Caki2 (cell line): ENCODE measurements at regions not wholly inside any gene's neighbourhood (a gene's known extent, or its start where the extent isn't known, plus 50 kb on each side); places are given as distances from the start of the nearest gene placed in this dataset.

Experiments used
- DNase-seq: peaks from one replicate; pipeline ENCODE4 v3.0.0-alpha.2; 2015; ENCODE audit warnings: low read depth
- in situ Hi-C: cut with HindIII; loops from 2 replicates; pipeline ENCODE4 v1.10.0; 2016; ENCODE audit warnings: low sequenced_read_pairs, low pct_unique_long_range_greater_than_20kb, mixed read lengths

DNA sequence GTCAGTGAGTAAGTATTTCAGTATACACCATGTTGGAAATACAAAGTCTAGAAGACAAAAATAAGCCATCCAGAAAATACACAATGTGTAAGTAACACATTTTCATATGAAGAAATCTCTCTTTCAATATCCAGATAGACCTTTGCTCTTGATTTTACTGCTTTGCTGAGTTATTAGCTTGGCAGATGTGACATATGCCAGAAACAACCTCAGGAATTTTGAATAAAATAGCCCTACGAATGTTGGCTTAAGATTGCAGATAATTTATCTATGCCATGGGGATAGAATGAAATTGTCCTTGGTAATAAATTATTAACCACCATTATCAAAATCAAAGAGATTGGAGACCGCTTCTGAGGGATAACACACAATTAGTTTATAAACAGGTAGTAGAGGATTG is 1036.9 kb upstream of the EPHA7 start:
- no peak for DNase-seq
- in situ Hi-C loops, result no loop called here

DNA sequence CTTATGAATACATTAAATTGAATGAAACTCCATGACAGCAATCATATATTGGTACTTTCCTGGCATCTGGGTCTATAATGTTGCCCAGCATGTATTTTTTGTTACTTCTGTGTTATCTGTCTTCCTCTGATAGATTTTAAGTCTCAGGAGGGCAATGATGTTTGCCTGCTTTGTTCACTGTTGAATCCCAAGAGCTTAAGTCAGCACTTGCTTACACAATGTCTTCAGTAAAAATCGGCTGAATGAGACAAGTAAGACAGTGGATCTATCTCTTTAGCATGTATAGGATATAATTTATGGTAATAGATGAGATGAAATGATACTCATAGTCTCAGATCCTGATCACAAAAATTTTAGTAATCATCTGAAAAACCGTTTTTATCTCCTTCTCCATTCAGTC is 1034.9 kb upstream of the EPHA7 start:
- DNase-seq, result no peak
- in situ Hi-C loops, result no loop called here

DNA sequence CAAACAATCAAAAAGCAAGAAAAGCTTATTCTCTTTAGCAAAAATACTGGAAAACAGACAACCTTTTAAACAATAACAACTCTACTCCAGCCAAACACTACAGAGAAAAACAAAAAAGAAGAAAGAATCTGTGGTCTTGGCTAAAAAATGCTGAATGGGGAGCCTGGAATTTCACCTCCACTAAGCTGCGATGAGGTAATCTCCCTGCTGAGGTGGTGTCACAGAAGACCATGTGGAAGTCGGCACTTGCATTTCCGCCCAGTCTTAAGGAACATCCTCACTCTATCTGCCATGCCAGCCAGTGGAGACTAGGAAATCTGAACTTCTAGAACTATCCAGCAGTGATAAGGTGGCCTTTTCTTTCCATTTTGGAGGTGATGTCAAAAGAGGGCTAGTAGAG is 1026.8 kb upstream of the EPHA7 start:
- in situ Hi-C loops, result no loop called here
- DNase-seq, result no peak

DNA sequence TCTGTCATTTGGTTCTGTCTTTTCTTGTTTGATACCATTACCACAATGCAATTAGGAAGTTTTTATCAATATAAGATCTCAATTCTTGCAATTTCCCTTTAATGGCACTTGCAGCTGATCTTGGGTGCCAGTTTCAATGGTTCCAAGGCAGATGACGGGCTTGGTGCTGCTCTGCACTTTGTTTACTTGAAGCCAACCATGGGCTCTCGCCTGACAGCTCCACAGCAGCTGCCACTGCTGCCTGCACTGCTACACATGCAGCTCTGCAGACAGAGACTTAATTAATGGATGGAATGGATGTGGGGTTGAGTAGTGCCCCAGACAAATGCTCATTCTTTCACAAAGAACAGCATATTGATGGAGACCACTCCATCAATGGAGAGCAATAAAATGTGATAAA is 1024.3 kb upstream of the EPHA7 start:
- DNase-seq, result no peak
- in situ Hi-C loops, result no loop called here

DNA sequence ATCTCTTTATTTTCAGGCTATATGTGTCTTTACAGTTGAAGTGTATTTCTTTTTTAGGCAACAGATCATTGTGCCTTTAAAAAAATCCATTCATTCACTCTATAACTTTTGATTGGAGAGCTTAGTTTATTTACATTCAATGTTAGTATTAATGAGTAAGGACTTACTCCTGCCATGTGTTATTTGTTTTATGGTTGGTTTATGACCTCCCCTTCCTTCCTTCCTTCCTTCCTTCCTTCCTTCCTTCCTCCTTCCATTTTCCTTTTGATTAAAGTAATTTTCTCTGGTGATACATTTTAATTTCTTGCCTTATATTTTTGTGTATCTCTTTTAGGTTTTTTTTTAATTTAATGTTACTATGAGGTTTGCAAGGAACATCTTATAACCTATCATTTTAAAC is 1005.3 kb upstream of the EPHA7 start:
- in situ Hi-C loops, result no loop called here
- no peak for DNase-seq

DNA sequence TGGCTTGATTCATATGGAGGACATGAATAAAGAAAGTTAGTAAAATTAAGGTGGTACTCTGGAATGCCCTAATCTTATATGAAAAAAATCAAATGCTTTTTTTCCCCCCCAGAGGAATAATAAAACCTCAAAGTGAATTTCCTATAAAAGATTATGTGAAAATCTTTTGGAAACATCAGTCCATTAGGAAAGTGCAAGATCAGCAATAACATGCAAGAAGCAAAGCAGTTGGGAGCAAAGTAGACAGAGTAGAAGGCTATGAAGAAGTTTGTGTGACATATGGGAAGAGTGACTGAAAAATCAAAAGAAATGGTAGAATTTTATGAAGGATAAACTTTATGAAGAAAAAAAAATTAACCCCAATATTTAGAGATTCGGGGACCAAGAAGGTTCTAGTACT is 998.0 kb upstream of the EPHA7 start:
- no peak for DNase-seq
- in situ Hi-C loops, result no loop called here

DNA sequence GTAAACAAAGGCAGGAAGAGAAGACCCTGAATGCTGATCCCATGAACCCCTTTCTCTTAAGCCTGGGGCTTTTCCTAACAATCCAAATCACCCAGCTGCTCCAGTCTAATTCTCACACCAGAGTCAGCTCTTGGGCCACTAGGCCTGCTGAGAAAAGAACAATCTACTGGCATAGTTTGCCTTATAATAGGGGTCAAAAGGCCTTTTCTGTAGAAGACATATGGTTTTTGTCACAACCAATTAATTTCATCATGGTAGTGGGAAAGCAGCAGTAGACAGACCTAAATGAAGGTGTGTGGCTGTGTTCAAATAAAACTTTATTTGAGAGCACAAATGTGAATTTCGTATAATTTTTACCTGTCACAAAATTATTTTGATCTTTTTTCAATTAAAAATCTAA is 994.7 kb upstream of the EPHA7 start:
- in situ Hi-C loops, result no loop called here
- no peak for DNase-seq

- DNase-seq, result no peak
- in situ Hi-C loops, result no loop called here
Measured at GRCh38 chr6:94401311-94401710, 982.0 kb upstream of the EPHA7 start.

DNA sequence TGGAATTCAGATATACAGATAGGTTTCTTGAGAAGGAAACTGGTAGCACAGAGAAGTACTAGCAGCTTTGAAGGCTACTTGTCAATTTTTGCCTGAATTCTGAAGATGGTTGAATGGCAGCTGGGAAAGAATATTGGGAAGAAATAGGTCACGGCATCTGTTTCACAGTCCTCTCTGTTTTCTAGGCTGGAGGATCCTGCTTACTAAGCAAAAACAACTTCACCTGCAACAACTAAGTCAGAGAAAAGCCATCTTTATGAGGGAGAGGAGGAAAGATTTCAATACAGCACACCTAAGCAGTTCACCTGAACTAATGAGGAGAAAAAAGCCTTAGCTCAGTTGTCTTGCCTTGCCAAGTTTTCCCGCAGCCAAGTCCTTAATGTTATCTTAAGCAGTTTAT is 975.5 kb upstream of the EPHA7 start:
- DNase-seq, result no peak
- in situ Hi-C loops, result no loop called here

DNA sequence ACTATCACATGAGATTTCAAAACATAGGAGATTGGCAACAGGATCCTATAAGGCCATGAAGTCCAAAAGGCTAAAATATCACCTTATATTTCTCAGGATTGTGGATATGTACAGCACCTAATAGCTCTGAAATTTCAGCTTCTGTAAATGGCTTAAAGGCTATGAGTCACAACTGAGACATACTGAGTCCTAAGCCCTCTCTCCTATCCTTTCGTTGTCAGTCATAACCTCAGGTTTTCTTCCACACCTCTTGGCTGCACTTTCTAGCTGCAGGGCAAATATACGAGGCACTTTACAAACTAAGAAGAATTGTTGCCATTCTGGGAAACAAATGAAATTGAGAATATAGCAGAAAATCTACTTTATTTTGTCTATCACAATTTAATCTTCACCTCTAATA is 969.9 kb upstream of the EPHA7 start:
- in situ Hi-C loops, result no loop called here
- no peak for DNase-seq

GRCh38 chr6:94377835-94378234 is 958.5 kb upstream of the EPHA7 start:
- DNase-seq, result no peak
- in situ Hi-C loops, result no loop called here

GRCh38 chr6:94376876-94377275 is 957.5 kb upstream of the EPHA7 start:
- no peak for DNase-seq
- in situ Hi-C loops, result no loop called here

DNA sequence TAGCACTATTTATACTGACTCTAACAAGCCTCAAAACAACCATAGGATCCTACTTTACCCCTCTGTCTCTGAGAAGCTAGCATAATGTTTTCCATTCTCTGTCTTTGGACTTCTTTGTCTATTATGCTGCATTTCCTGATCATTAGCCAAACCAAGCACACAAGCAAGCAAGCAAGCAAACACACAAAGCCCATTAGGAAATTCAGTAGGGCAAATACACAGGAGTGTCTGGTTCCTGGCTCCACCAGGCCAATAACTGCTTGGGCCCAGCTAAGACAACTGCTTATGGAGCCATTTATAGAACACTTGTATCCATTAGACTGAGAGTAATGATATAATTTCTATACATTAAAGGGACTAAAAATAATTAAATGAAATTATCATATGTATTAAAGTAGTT is 952.9 kb upstream of the EPHA7 start:
- in situ Hi-C loops, result no loop called here

DNA sequence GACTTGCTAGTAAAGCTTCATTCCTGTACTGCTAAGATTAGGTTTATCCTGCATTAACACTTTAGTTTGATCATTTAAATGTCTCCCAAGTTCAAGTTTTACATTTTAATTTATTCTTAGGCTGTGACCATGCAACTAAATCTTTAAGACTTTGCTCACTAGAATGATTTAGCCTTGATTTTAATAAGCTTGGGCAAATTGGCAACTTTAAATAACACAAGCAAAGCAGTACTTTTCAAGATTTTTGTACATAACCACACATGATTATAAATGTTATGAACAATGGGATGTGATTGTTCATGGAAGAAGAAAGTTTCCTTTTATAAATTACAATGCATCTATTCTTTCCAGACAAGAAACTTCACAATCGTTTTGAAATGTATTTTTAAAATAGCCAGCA is 948.0 kb upstream of the EPHA7 start:
- DNase-seq, result no peak
- in situ Hi-C loops, result no loop called here

More for the DNA sequence above, 952.9 kb upstream of the EPHA7 start:
- no peak for DNase-seq

DNA sequence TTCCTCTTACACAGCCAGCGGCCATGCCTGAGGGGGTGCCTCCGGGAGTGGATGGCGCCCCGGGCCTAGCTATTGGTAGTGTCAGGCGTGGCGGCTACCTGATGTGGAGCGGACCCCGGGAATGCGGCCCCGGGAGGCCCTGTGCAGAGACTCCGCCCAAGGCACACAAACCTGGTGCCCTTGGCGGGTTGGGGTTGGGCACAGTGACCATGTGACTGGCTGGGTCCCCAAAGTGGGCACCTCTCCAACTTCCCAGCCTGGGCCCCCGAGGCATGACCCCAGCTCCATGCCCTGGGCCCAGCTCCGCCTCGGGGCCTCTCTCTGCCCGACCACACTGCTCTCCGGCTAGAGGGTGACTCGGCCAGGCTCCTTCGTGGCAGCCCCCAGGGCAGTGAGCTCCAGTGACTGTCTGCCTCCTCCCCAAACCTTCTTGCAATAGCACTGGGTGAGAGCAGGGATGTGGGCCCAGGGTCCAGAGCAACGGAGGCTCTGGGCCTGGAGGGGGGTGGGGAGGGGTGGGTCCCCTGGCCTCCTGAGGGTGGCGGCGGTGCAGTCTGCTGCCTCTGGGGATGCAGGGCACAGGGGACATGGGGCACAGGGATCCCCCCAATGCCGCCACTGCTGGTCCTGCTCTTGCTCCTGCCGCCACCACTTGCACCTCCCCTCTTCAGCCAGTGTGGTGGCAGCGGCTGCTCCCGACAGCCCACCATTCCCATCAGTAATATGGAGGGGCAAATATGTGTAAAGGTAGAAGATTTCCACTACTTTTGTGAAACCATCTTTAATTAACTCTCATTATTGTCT is 942.9 kb upstream of the EPHA7 start:
- in situ Hi-C loops, result no loop called here
- no peak for DNase-seq

- DNase-seq, result no peak
- in situ Hi-C loops, result no loop called here
Measured at GRCh38 chr6:94361304-94362060, 942.1 kb upstream of the EPHA7 start.

DNA sequence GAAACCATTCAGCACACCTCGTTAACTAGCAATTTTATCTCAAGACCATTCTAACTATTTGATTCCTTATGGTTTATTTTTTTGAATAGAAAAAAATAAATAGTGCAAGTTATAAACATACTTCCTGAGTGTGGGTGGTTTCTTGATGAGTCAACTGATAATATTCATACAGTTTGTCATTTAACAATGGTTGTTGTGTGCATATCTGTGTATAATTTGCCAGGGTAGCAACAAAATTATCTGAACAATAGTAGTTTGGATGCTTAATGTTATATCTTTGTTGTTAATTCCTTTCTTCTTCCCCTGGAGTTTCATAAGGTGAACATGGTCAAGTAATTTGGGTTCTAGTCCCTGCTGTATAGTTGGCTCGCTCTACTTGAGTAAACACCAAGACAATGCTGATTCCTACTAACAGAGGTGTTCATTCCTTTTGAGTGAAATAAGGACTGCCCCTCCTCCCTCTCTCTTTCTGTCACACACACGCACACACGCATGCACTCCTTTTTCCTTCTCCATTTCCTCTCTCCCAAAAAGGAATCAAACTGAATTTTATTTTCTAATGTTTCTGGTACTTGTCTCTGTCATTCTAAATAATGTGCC is 938.1 kb upstream of the EPHA7 start:
- DNase-seq, result no peak
- in situ Hi-C loops, result no loop called here

- in situ Hi-C loops, result no loop called here
Measured at GRCh38 chr6:94350833-94351232, 931.5 kb upstream of the EPHA7 start.

GRCh38 chr6:94349227-94349626 is 929.9 kb upstream of the EPHA7 start:
- DNase-seq, result no peak
- in situ Hi-C loops, result no loop called here

More at GRCh38 chr6:94350833-94351232, 931.5 kb upstream of the EPHA7 start:
- DNase-seq, result no peak
